Neural progenitor cell (in vitro differentiated cells): ENCODE measurements at regions not wholly inside any gene's neighbourhood (a gene's known extent, or its start where the extent isn't known, plus 50 kb on each side); places are given as distances from the start of the nearest gene placed in this dataset.

Source experiments
- DNase-seq: peaks from one replicate; pipeline ENCODE4 v3.0.0-alpha.2; 2016; ENCODE audit warnings: low spot score
- H2AFZ ChIP-seq: fragments of 200-600 bp; sonication (generic); replicated peaks from 2 replicates; pipeline ENCODE4 v1.6.1; 2016; ENCODE audit warnings: antibody characterized with exemption
- H3F3A ChIP-seq: fragments of 200-600 bp; sonication (generic); 2 replicates; pipeline ENCODE4 v1.6.1; 2016; ENCODE audit warnings: antibody characterized with exemption, low read depth
- H3K27ac ChIP-seq: fragments of 200-600 bp; sonication (generic); 2 replicates; pipeline ENCODE4 v1.5.1; 2016; ENCODE audit warnings: mild to moderate bottlenecking
- H3K27me3 ChIP-seq: fragments of 200-600 bp; sonication (generic); 2 replicates; pipeline ENCODE4 v1.6.1; 2016; ENCODE audit warnings: mild to moderate bottlenecking, moderate library complexity
- H3K36me3 ChIP-seq: fragments of 200-600 bp; sonication (generic); 2 replicates; pipeline ENCODE4 v1.5.1; 2016
- H3K4me1 ChIP-seq: fragments of 200-600 bp; sonication (generic); 2 replicates; pipeline ENCODE4 v1.6.1; 2016; ENCODE audit warnings: mixed run types
- H3K4me2 ChIP-seq: fragments of 200-600 bp; sonication (generic); 2 replicates; pipeline ENCODE4 v1.6.1; 2016
- H3K4me3 ChIP-seq: fragments of 200-600 bp; sonication (generic); 2 replicates; pipeline ENCODE4 v1.5.1; 2016
- H3K79me2 ChIP-seq: fragments of 200-600 bp; sonication (generic); 2 replicates; pipeline ENCODE4 v1.6.1; 2016; ENCODE audit warnings: low read depth
- H3K9ac ChIP-seq: fragments of 200-600 bp; sonication (generic); 2 replicates; pipeline ENCODE4 v1.6.1; 2016
- H3K9me3 ChIP-seq: fragments of 200-600 bp; sonication (generic); 2 replicates; pipeline ENCODE4 v1.5.1; 2016; ENCODE audit warnings: low read depth
- H4K20me1 ChIP-seq: fragments of 200-600 bp; sonication (generic); 2 replicates; pipeline ENCODE4 v1.6.1; 2016; ENCODE audit warnings: low read depth
- H3K27ac Mint-ChIP-seq: 3 replicates; pipeline ENCODE4 v1.8.0; 2021; ENCODE audit warnings: mixed read lengths
- H3K27me3 Mint-ChIP-seq: 2 replicates; pipeline ENCODE4 v1.8.0; 2022; ENCODE audit warnings: low read depth, mild to moderate bottlenecking, inconsistent platforms, moderate library complexity, mixed read lengths; ENCODE audit not compliant: insufficient read depth
- H3K36me3 Mint-ChIP-seq: 3 replicates; pipeline ENCODE4 v1.8.0; 2021; ENCODE audit warnings: mixed read lengths
- H3K4me1 Mint-ChIP-seq: 3 replicates; pipeline ENCODE4 v1.8.0; 2021; ENCODE audit warnings: mixed read lengths
- H3K4me3 Mint-ChIP-seq: 3 replicates; pipeline ENCODE4 v1.8.0; 2021; ENCODE audit warnings: mild to moderate bottlenecking, moderate library complexity, mixed read lengths
- H3K9me3 Mint-ChIP-seq: 3 replicates; pipeline ENCODE4 v1.8.0; 2020; ENCODE audit warnings: mixed read lengths
- EZH2 ChIP-seq: fragments of 200-600 bp; sonication (generic); IDR thresholded peaks from 2 replicates; pipeline ENCODE4 v1.6.1; 2017; ENCODE audit warnings: antibody characterized with exemption, mild to moderate bottlenecking, moderate library complexity
- EZH2phosphoT487 ChIP-seq: fragments of 200-600 bp; sonication (generic); IDR thresholded peaks from 2 replicates; pipeline ENCODE4 v1.6.1; 2017; ENCODE audit warnings: antibody characterized with exemption
- TF ChIP-seq, protein P1 (sequence below): fragments of 200-600 bp; sonication (generic); IDR thresholded peaks from 2 replicates; pipeline ENCODE4 v1.5.1; 2017; ENCODE audit warnings: antibody characterized with exemption, mild to moderate bottlenecking

- Histone ChIP-seq H4K20me1 (no peaks in the 10 kb centered on the region), H3K4me1 (no peaks in the 10 kb centered on the region), H3F3A (no peaks in the 10 kb centered on the region), H2AFZ (no peak overlapping the region), H3K27ac (no peak overlapping the region), H3K9ac (no peak overlapping the region), H3K36me3 (no peaks in the 10 kb centered on the region), H3K27me3 (no peaks in the 10 kb centered on the region), H3K79me2 (no peaks in the 10 kb centered on the region), H3K9me3 (no peaks in the 10 kb centered on the region), H3K4me3 (no peak overlapping the region), H3K4me2 (no peak overlapping the region)
- Mint-ChIP-seq H3K4me3 (no peak overlapping the region), H3K27me3 (no peaks in the 10 kb centered on the region), H3K9me3 (peaks cover 4% of the 10 kb centered on the region), H3K27ac (no peak overlapping the region), H3K4me1 (peaks cover 2% of the 10 kb centered on the region), H3K36me3 (no peaks in the 10 kb centered on the region)
- no peak for DNase-seq
- TF ChIP-seq, protein P1, sequence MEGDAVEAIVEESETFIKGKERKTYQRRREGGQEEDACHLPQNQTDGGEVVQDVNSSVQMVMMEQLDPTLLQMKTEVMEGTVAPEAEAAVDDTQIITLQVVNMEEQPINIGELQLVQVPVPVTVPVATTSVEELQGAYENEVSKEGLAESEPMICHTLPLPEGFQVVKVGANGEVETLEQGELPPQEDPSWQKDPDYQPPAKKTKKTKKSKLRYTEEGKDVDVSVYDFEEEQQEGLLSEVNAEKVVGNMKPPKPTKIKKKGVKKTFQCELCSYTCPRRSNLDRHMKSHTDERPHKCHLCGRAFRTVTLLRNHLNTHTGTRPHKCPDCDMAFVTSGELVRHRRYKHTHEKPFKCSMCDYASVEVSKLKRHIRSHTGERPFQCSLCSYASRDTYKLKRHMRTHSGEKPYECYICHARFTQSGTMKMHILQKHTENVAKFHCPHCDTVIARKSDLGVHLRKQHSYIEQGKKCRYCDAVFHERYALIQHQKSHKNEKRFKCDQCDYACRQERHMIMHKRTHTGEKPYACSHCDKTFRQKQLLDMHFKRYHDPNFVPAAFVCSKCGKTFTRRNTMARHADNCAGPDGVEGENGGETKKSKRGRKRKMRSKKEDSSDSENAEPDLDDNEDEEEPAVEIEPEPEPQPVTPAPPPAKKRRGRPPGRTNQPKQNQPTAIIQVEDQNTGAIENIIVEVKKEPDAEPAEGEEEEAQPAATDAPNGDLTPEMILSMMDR = no peak
- TF ChIP-seq EZH2phosphoT487 (no peak), EZH2 (no peak)
These were observed 181.5 kb upstream of the ACVR2A start for GRCh38 chr2:147663153-147663961.

GRCh38 chr2:147662221-147662620 lies 182.6 kb upstream of the ACVR2A start:
- Mint-ChIP-seq H3K27me3 (no peaks in the 10 kb centered on the region), H3K36me3 (no peaks in the 10 kb centered on the region), H3K9me3 (peaks cover 4% of the 10 kb centered on the region), H3K27ac (no peak overlapping the region), H3K4me1 (peaks cover 2% of the 10 kb centered on the region), H3K4me3 (no peak overlapping the region)
- Histone ChIP-seq H2AFZ (no peak overlapping the region), H3K9ac (no peak overlapping the region), H4K20me1 (no peaks in the 10 kb centered on the region), H3K9me3 (no peaks in the 10 kb centered on the region), H3K27ac (no peak overlapping the region), H3F3A (no peaks in the 10 kb centered on the region), H3K27me3 (no peaks in the 10 kb centered on the region), H3K36me3 (no peaks in the 10 kb centered on the region), H3K4me3 (no peak overlapping the region), H3K4me2 (no peak overlapping the region), H3K79me2 (no peaks in the 10 kb centered on the region), H3K4me1 (no peaks in the 10 kb centered on the region)
- TF ChIP-seq EZH2phosphoT487 (no peak), EZH2 (no peak)
- TF ChIP-seq, protein P1 = no peak
- no peak for DNase-seq

DNA sequence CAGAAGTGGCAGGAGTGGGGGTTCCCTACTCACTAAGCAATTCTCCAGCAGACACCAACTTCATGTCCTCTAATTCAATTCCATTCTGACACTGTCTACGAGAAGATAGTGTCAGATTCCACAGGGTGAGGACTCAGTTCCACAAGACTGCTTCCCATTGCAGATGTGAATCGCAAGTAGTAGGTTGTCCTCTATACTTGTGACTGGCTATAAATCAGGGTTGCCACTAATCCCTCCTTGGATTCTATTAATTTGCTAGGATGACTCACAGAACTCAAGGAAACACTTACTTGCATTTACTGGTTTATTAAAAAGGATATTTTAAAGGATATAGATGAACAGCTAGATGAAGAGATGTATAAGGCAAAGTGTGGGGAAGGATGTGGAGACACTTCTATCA lies 184.1 kb upstream of the ACVR2A start:
- H3K4me1 ChIP-seq = no peaks in the 10 kb centered on the region
- H3K9me3 ChIP-seq = no peaks in the 10 kb centered on the region
- no peak overlapping the region for H2AFZ ChIP-seq
- Mint-ChIP-seq H3K27me3 (no peaks in the 10 kb centered on the region), H3K36me3 (no peaks in the 10 kb centered on the region), H3K27ac (no peak overlapping the region), H3K4me3 (no peak overlapping the region), H3K4me1 (peaks cover 2% of the 10 kb centered on the region), H3K9me3 (peaks cover 4% of the 10 kb centered on the region)
- H3K4me2 ChIP-seq = no peak overlapping the region
- no peak for DNase-seq
- H3F3A ChIP-seq = no peaks in the 10 kb centered on the region
- no peaks in the 10 kb centered on the region for H3K27me3 ChIP-seq
- H3K9ac ChIP-seq = no peak overlapping the region
- no peaks in the 10 kb centered on the region for H4K20me1 ChIP-seq
- no peak overlapping the region for H3K4me3 ChIP-seq
- TF ChIP-seq, protein P1 = no peak
- TF ChIP-seq EZH2 (no peak), EZH2phosphoT487 (no peak)
- no peak overlapping the region for H3K27ac ChIP-seq
- H3K36me3 ChIP-seq = no peaks in the 10 kb centered on the region
- H3K79me2 ChIP-seq = no peaks in the 10 kb centered on the region
